ENCODE measurements at regions not wholly inside any gene's neighbourhood (a gene's known extent, or its start where the extent isn't known, plus 50 kb on each side); places are given as distances from the start of the nearest gene placed in this dataset.

DNA sequence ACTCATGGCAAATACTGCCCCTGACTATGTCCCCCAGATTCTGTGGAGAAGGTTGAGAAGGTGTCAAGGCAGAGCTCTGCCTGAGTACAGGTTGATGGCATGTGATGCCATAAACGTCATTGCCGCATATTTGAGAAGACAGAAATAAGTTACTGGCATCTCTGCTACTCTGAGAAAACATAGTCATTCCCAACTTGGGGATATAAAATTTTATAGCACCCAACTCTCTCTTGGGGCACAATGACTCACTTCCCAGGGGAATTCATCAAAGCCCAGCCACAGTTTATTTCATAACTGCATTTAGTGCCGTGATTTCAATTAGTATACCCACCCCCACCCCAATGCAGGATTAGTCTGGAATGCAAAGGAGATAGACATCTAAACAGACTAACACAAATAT is 101.9 kb upstream of the TNR start:
- no peaks in the 10 kb centered on the region for H3K9me3 ChIP-seq
- intact Hi-C loops (cut with DNase I), result no loop called here
- TF ChIP-seq, protein P1, sequence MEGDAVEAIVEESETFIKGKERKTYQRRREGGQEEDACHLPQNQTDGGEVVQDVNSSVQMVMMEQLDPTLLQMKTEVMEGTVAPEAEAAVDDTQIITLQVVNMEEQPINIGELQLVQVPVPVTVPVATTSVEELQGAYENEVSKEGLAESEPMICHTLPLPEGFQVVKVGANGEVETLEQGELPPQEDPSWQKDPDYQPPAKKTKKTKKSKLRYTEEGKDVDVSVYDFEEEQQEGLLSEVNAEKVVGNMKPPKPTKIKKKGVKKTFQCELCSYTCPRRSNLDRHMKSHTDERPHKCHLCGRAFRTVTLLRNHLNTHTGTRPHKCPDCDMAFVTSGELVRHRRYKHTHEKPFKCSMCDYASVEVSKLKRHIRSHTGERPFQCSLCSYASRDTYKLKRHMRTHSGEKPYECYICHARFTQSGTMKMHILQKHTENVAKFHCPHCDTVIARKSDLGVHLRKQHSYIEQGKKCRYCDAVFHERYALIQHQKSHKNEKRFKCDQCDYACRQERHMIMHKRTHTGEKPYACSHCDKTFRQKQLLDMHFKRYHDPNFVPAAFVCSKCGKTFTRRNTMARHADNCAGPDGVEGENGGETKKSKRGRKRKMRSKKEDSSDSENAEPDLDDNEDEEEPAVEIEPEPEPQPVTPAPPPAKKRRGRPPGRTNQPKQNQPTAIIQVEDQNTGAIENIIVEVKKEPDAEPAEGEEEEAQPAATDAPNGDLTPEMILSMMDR (IDR thresholded peaks at IDR 0.05), result no peak
- no peaks in the 10 kb centered on the region for H3K4me1 ChIP-seq
- no peak overlapping the region for H3K27ac ChIP-seq
- H3K4me3 ChIP-seq, result no peak overlapping the region
- ATAC-seq (no peak), DNase-seq (no peak)
- no peaks in the 10 kb centered on the region for H3K36me3 ChIP-seq
- H3K27me3 ChIP-seq, result peaks cover 5% of the 10 kb centered on the region

GRCh38 chr1:175844877-175845276 is 101.5 kb upstream of the TNR start:
- DNase-seq (no peak), ATAC-seq (no peak)
- Histone ChIP-seq H3K27me3 (peaks cover 5% of the 10 kb centered on the region), H3K9me3 (no peaks in the 10 kb centered on the region), H3K4me1 (no peaks in the 10 kb centered on the region), H3K27ac (no peak overlapping the region), H3K4me3 (no peak overlapping the region), H3K36me3 (no peaks in the 10 kb centered on the region)
- TF ChIP-seq, protein P1 (IDR thresholded peaks at IDR 0.05), result no peak
- intact Hi-C loops (cut with DNase I), result no loop called here

- Histone ChIP-seq H3K27me3 (peaks cover 9% of the 10 kb centered on the region), H3K4me1 (no peaks in the 10 kb centered on the region), H3K9me3 (no peaks in the 10 kb centered on the region), H3K4me3 (no peak overlapping the region), H3K36me3 (no peaks in the 10 kb centered on the region), H3K27ac (no peak overlapping the region)
- no peak for DNase-seq
- intact Hi-C loops (cut with DNase I), result no loop called here
- no peak for ATAC-seq
- TF ChIP-seq, protein P1 (IDR thresholded peaks at IDR 0.05), result no peak
These were observed 99.2 kb upstream of the TNR start for GRCh38 chr1:175842550-175842949.

DNA sequence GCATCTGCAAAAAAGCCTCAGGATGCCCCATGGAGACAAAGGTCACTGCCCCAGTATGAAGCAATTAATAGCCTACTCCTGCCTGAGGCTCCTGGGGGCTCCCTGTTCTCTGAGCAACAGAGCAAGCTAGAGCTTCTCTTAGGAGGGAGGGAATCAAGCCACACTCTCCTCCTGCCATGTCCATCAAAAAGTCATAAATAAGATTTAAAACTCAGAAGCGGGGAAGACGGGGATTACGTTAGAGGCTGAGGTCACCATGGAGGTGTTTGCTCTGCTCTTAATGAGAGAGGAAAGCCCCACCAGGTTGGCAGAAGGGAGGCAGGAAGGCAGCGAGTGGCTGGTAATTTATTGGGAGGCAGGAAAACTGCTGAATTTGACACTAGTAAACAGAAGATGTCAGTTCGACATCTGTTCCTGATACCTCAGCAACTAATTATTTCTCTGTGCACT is 98.4 kb upstream of the TNR start:
- H3K4me1 ChIP-seq, result no peaks in the 10 kb centered on the region
- DNase-seq (no peak), ATAC-seq (no peak)
- no peaks in the 10 kb centered on the region for H3K36me3 ChIP-seq
- TF ChIP-seq, protein P1 (IDR thresholded peaks at IDR 0.05), result no peak
- no peaks in the 10 kb centered on the region for H3K9me3 ChIP-seq
- no peak overlapping the region for H3K27ac ChIP-seq
- H3K4me3 ChIP-seq, result no peak overlapping the region
- intact Hi-C loops (cut with DNase I), result no loop called here
- H3K27me3 ChIP-seq, result peaks cover 9% of the 10 kb centered on the region

DNA sequence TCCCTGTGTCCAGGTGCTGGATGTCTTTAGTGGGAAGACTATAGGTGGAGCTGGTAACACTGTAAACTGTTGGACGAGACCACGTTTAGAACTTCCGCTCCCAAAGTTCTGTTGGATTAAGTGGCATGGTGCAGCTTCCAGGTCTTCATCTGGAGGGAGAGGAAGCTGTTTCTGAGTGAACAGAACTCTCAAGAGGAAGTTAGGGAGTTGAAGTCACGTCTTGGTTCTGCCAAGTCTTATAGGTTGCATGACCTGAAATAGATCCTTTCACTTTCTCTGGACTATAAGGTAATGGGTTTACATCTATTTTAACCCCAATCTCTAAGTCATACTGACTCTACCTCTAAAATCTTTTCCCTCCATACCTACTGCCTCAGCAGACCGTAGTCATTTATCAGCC is 97.4 kb upstream of the TNR start:
- no peak overlapping the region for H3K27ac ChIP-seq
- no peaks in the 10 kb centered on the region for H3K4me1 ChIP-seq
- peaks cover 9% of the 10 kb centered on the region for H3K27me3 ChIP-seq
- intact Hi-C loops (cut with DNase I), result no loop called here
- H3K36me3 ChIP-seq, result no peaks in the 10 kb centered on the region
- TF ChIP-seq, protein P1 (IDR thresholded peaks at IDR 0.05), result no peak
- no peak for DNase-seq
- H3K4me3 ChIP-seq, result no peak overlapping the region
- no peaks in the 10 kb centered on the region for H3K9me3 ChIP-seq
- ATAC-seq, result no peak
